ENCODE measurements at regions not wholly inside any gene's neighbourhood (a gene's known extent, or its start where the extent isn't known, plus 50 kb on each side); places are given as distances from the start of the nearest gene placed in this dataset.

DNA sequence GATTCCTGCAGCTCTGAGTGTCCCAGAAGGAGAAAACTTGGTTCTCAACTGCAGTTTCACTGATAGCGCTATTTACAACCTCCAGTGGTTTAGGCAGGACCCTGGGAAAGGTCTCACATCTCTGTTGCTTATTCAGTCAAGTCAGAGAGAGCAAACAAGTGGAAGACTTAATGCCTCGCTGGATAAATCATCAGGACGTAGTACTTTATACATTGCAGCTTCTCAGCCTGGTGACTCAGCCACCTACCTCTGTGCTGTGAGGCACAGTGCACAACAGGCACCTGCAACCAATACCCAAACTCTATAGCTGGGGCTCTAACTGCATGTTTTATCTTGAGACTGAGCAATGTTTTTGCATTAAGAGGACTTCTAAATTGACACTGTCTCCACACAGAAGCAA lies 379.2 kb upstream of the OR4E1 start:
- H3K9me3 ChIP-seq (ENCODE audit: control insufficient read depth in 2 of 2, insufficient read depth in 1 of 2, low read depth in 1 of 2, low read length in 1 of 2), result no peaks in the 10 kb centered on the region
- H3K27me3 ChIP-seq (ENCODE audit: control insufficient read depth in 3 of 3, insufficient read depth in 3 of 3, low read length in 3 of 3), result no peaks in the 10 kb centered on the region
- 21 to 60% (median 28%) methylated on average over 3 of the region's 3 CpGs for WGBS, 3 donors
- FAIRE-seq (no peak), DNase-seq (no peak)
- H3K27ac ChIP-seq (ENCODE audit: low read depth in 1 of 3, low read length in 2 of 3), result no peak overlapping the region
- H3K4me3 ChIP-seq (ENCODE audit: low read depth in 1 of 3, low read length in 3 of 3), result no peak overlapping the region
- H3K36me3 ChIP-seq (ENCODE audit: control insufficient read depth in 3 of 3, insufficient read depth in 2 of 3, low read depth in 1 of 3, low read length in 3 of 3), result no peaks in the 10 kb centered on the region
- H3K4me1 ChIP-seq (ENCODE audit: control insufficient read depth in 3 of 3, insufficient read depth in 2 of 3, low read depth in 1 of 3, low read length in 2 of 3), result no peaks in the 10 kb centered on the region

GRCh38 chr14:22047115-22047514 lies 373.5 kb upstream of the OR4E1 start:
- 8 to 33% (median 13%) methylated on average over 3 of the region's 3 CpGs for WGBS, 3 donors
- Histone ChIP-seq H3K36me3 (ENCODE audit: control insufficient read depth in 3 of 3, insufficient read depth in 2 of 3, low read depth in 1 of 3, low read length in 3 of 3) (no peaks in the 10 kb centered on the region), H3K27me3 (ENCODE audit: control insufficient read depth in 3 of 3, insufficient read depth in 3 of 3, low read length in 3 of 3) (no peaks in the 10 kb centered on the region), H3K4me3 (ENCODE audit: low read depth in 1 of 3, low read length in 3 of 3) (no peak overlapping the region), H3K9me3 (ENCODE audit: control insufficient read depth in 2 of 2, insufficient read depth in 1 of 2, low read depth in 1 of 2, low read length in 1 of 2) (no peaks in the 10 kb centered on the region), H3K4me1 (ENCODE audit: control insufficient read depth in 3 of 3, insufficient read depth in 2 of 3, low read depth in 1 of 3, low read length in 2 of 3) (no peaks in the 10 kb centered on the region), H3K27ac (ENCODE audit: low read depth in 1 of 3, low read length in 2 of 3) (no peak overlapping the region)
- DNase-seq, result peak; percentile 14 to 31
- FAIRE-seq, result no peak

DNA sequence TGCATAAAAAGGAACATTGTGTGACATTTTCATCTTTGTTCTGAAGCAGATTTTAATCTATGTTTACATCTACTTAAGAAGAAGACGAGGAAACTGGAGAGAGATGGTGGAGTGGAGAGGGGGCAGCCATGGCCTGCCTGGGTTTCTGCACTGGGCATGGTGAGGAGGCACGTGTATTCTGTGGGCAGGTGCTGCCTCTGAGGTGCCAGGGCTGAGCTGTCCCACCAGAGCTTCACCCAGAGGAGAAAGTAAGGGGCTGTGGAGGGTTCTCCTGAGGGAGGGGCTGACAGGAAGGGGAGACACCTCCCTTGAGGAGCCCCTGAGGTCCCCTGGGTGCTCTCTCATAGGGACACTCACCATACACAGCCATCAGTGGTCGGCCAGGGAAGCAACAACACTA lies 372.4 kb upstream of the OR4E1 start:
- FAIRE-seq (no peak), DNase-seq (no peak)
- Histone ChIP-seq H3K36me3 (ENCODE audit: control insufficient read depth in 3 of 3, insufficient read depth in 2 of 3, low read depth in 1 of 3, low read length in 3 of 3) (no peaks in the 10 kb centered on the region), H3K9me3 (ENCODE audit: control insufficient read depth in 2 of 2, insufficient read depth in 1 of 2, low read depth in 1 of 2, low read length in 1 of 2) (no peaks in the 10 kb centered on the region), H3K4me3 (ENCODE audit: low read depth in 1 of 3, low read length in 3 of 3) (no peak overlapping the region), H3K4me1 (ENCODE audit: control insufficient read depth in 3 of 3, insufficient read depth in 2 of 3, low read depth in 1 of 3, low read length in 2 of 3) (no peaks in the 10 kb centered on the region), H3K27me3 (ENCODE audit: control insufficient read depth in 3 of 3, insufficient read depth in 3 of 3, low read length in 3 of 3) (no peaks in the 10 kb centered on the region), H3K27ac (ENCODE audit: low read depth in 1 of 3, low read length in 2 of 3) (no peak overlapping the region)
- 38 to 59% (median 42%) methylated on average over 3 of the region's 3 CpGs for WGBS, 3 donors

DNA sequence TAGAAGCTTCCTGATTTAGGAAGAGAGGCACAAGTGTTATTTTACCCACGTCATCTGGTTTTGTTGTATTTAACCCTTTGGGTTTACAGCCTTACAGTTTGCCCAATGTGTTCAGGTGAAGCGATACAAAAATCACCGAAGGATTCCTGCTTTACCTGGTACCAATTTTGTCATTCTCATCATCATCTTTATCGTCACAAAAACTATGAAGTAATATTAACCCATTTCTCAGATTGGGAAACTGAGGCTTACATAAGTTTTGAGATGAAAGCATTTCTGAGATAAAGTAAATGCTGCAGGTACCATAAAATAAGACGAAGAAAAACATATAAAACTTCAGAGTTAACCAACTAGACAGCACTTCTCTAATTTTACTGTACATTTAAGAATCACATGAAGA lies 370.6 kb upstream of the OR4E1 start:
- Histone ChIP-seq H3K4me1 (ENCODE audit: control insufficient read depth in 3 of 3, insufficient read depth in 2 of 3, low read depth in 1 of 3, low read length in 2 of 3) (no peaks in the 10 kb centered on the region), H3K4me3 (ENCODE audit: low read depth in 1 of 3, low read length in 3 of 3) (no peak overlapping the region), H3K9me3 (ENCODE audit: control insufficient read depth in 2 of 2, insufficient read depth in 1 of 2, low read depth in 1 of 2, low read length in 1 of 2) (no peaks in the 10 kb centered on the region), H3K36me3 (ENCODE audit: control insufficient read depth in 3 of 3, insufficient read depth in 2 of 3, low read depth in 1 of 3, low read length in 3 of 3) (no peaks in the 10 kb centered on the region), H3K27ac (ENCODE audit: low read depth in 1 of 3, low read length in 2 of 3) (no peak overlapping the region), H3K27me3 (ENCODE audit: control insufficient read depth in 3 of 3, insufficient read depth in 3 of 3, low read length in 3 of 3) (no peaks in the 10 kb centered on the region)
- WGBS, 3 donors, result 63 to 72% (median 63%) methylated on average over 5 of the region's 5 CpGs
- no peak for DNase-seq
- no peak for FAIRE-seq

GRCh38 chr14:22040781-22041125 lies 367.1 kb upstream of the OR4E1 start:
- no peak for DNase-seq
- H3K9me3 ChIP-seq (ENCODE audit: control insufficient read depth in 2 of 2, insufficient read depth in 1 of 2, low read depth in 1 of 2, low read length in 1 of 2), result no peaks in the 10 kb centered on the region
- H3K36me3 ChIP-seq (ENCODE audit: control insufficient read depth in 3 of 3, insufficient read depth in 2 of 3, low read depth in 1 of 3, low read length in 3 of 3), result no peaks in the 10 kb centered on the region
- WGBS, 3 donors, result 82 to 91% (median 89%) methylated on average over 3 of the region's 3 CpGs
- FAIRE-seq, result no peak
- no peak overlapping the region for H3K4me3 ChIP-seq (ENCODE audit: low read depth in 1 of 3, low read length in 3 of 3)
- H3K27ac ChIP-seq (ENCODE audit: low read depth in 1 of 3, low read length in 2 of 3), result no peak overlapping the region
- H3K4me1 ChIP-seq (ENCODE audit: control insufficient read depth in 3 of 3, insufficient read depth in 2 of 3, low read depth in 1 of 3, low read length in 2 of 3), result no peaks in the 10 kb centered on the region
- no peaks in the 10 kb centered on the region for H3K27me3 ChIP-seq (ENCODE audit: control insufficient read depth in 3 of 3, insufficient read depth in 3 of 3, low read length in 3 of 3)

DNA sequence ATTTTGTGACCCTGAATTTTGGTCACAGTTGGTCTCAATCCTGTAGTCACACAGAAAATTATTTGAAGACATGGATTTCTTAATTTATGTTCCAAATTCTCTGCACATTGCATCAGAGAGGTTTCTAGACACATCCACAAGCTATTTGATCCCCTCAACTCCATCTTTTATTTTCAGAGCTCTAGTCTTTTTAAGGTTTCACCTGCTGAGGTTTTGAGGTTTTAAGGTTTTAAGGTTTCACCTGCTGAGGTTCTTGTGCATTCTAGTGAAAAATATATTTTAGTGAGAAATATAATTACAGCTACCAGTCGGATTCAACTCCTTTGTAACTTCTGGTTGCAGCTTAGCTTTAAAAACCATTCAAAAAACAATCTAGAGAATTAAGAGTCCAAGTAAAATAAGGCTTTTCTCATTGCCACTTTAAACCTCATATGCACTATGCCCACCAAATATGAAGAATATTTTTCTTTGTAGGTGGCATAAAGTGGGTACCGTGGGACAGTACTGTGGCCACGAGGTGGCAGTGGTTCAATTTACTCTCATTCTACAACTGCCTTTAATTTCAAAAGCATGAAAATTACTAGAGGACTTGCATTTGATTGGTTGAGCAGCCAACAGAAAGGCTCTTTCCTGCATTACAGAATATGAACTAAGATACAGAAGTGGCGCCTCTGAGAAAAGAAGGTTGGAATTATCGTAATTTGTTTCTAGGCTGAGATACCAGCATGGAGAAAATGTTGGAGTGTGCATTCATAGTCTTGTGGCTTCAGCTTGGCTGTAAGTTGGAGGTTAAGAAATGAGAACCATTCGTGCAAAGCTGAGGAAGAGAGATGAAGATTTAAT lies 366.5 kb upstream of the OR4E1 start:
- Histone ChIP-seq H3K9me3 (ENCODE audit: control insufficient read depth in 2 of 2, insufficient read depth in 1 of 2, low read depth in 1 of 2, low read length in 1 of 2) (no peaks in the 10 kb centered on the region), H3K36me3 (ENCODE audit: control insufficient read depth in 3 of 3, insufficient read depth in 2 of 3, low read depth in 1 of 3, low read length in 3 of 3) (no peaks in the 10 kb centered on the region), H3K4me1 (ENCODE audit: control insufficient read depth in 3 of 3, insufficient read depth in 2 of 3, low read depth in 1 of 3, low read length in 2 of 3) (no peaks in the 10 kb centered on the region), H3K27me3 (ENCODE audit: control insufficient read depth in 3 of 3, insufficient read depth in 3 of 3, low read length in 3 of 3) (no peaks in the 10 kb centered on the region), H3K4me3 (ENCODE audit: low read depth in 1 of 3, low read length in 3 of 3) (no peak overlapping the region), H3K27ac (ENCODE audit: low read depth in 1 of 3, low read length in 2 of 3) (no peak overlapping the region)
- DNase-seq (peak in 1 of 2 donors; percentile 5), FAIRE-seq (no peak)
- WGBS, 3 donors, result 39 to 43% (median 41%) methylated on average over 6 of the region's 6 CpGs

DNA sequence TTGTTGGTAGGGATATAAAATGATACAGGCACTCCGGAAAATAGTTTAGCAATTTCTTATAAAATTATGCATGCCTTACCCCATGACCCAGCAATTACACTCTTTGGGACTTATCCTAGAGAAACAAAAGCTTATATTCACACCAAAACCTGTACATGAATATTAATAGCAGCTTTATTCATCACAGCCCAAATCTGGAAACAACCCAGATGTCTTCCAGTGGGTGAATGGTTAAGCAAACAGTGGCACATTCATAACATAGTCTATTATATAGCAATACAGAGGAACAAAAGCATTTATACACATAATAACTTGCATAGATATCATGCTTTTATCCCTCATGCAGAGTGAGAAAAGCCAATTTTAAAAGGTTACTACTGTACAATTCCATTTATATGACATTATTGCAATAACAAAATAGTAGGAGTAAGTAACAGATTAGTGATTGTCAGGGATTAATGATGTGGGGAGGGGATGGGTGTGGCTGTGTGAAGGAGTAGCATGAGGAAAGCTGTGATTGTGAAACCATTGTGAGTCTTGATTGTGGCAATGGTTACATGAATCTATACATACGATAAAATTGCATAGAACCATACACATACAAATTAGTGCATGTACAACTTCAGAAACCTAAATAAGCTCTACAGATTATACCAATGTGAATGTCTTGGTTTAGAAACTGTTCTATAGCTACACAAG lies 363.1 kb upstream of the OR4E1 start:
- DNase-seq (no peak), FAIRE-seq (no peak)
- no peak overlapping the region for H3K27ac ChIP-seq (ENCODE audit: low read depth in 1 of 3, low read length in 2 of 3)
- H3K27me3 ChIP-seq (ENCODE audit: control insufficient read depth in 3 of 3, insufficient read depth in 3 of 3, low read length in 3 of 3), result no peaks in the 10 kb centered on the region
- no peaks in the 10 kb centered on the region for H3K36me3 ChIP-seq (ENCODE audit: control insufficient read depth in 3 of 3, insufficient read depth in 2 of 3, low read depth in 1 of 3, low read length in 3 of 3)
- no peaks in the 10 kb centered on the region for H3K9me3 ChIP-seq (ENCODE audit: control insufficient read depth in 2 of 2, insufficient read depth in 1 of 2, low read depth in 1 of 2, low read length in 1 of 2)
- WGBS, 3 donors, result 56 to 74% (median 69%) methylated on average over 2 of the region's 2 CpGs
- no peak overlapping the region for H3K4me3 ChIP-seq (ENCODE audit: low read depth in 1 of 3, low read length in 3 of 3)
- H3K4me1 ChIP-seq (ENCODE audit: control insufficient read depth in 3 of 3, insufficient read depth in 2 of 3, low read depth in 1 of 3, low read length in 2 of 3), result no peaks in the 10 kb centered on the region

DNA sequence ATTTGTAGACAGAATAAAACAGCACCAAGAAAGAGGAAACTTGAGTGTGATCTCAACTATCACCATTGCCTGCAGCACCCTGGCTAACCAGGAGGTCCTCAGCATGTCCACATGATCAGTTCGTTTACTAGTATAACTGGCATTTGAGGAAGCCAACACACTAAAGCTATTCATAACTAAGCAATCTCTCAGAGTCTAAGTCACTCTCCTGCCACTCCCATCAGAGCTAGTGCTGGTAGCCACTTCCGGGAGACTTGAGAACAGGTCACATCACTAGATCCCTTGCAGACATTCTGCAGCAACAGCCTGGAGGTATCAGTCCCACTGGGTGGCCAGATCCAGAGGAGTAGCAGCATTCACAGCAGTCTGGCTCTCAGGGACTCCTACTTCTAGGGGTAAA lies 352.9 kb upstream of the OR4E1 start:
- Histone ChIP-seq H3K27ac (ENCODE audit: low read depth in 1 of 3, low read length in 2 of 3) (no peak overlapping the region), H3K4me1 (ENCODE audit: control insufficient read depth in 3 of 3, insufficient read depth in 2 of 3, low read depth in 1 of 3, low read length in 2 of 3) (no peaks in the 10 kb centered on the region), H3K36me3 (ENCODE audit: control insufficient read depth in 3 of 3, insufficient read depth in 2 of 3, low read depth in 1 of 3, low read length in 3 of 3) (no peaks in the 10 kb centered on the region), H3K4me3 (ENCODE audit: low read depth in 1 of 3, low read length in 3 of 3) (no peak overlapping the region), H3K9me3 (ENCODE audit: control insufficient read depth in 2 of 2, insufficient read depth in 1 of 2, low read depth in 1 of 2, low read length in 1 of 2) (no peaks in the 10 kb centered on the region), H3K27me3 (ENCODE audit: control insufficient read depth in 3 of 3, insufficient read depth in 3 of 3, low read length in 3 of 3) (no peaks in the 10 kb centered on the region)
- DNase-seq, result peak in 1 of 2 donors; percentile 19
- no peak for FAIRE-seq
- WGBS, 3 donors, result 24 to 46% (median 38%) methylated on average over 2 of the region's 2 CpGs
